H9 (cell line): ENCODE measurements at regions not wholly inside any gene's neighbourhood (a gene's known extent, or its start where the extent isn't known, plus 50 kb on each side); places are given as distances from the start of the nearest gene placed in this dataset.

Experiments used
- DNase-seq: peaks from one replicate; pipeline ENCODE4 v3.0.0-alpha.2; 2017
- H2AFZ ChIP-seq: one replicate; pipeline ENCODE4 v1.6.1; 2013; ENCODE audit warnings: mild to moderate bottlenecking, low read length, control low read depth, moderate library complexity
- H2AK5ac ChIP-seq: 2 replicates; pipeline ENCODE4 v1.6.1; 2013; ENCODE audit warnings: low read length, control low read depth, mixed read lengths; ENCODE audit not compliant: insufficient read length
- H2BK120ac ChIP-seq: one replicate; pipeline ENCODE4 v1.6.1; 2013; ENCODE audit warnings: low read depth, mild to moderate bottlenecking, low read length, control low read depth, inconsistent platforms; ENCODE audit not compliant: poor library complexity, severe bottlenecking
- H2BK12ac ChIP-seq: 2 replicates; pipeline ENCODE4 v1.6.1; 2013; ENCODE audit warnings: low read length, control low read depth, mixed read lengths, low read depth; ENCODE audit not compliant: insufficient read length
- H2BK15ac ChIP-seq: 2 replicates; pipeline ENCODE4 v1.6.1; 2013; ENCODE audit warnings: low read depth, low read length, control low read depth
- H2BK20ac ChIP-seq: one replicate; pipeline ENCODE4 v1.6.1; 2013; ENCODE audit warnings: low read depth, mild to moderate bottlenecking, low read length, control low read depth, inconsistent platforms; ENCODE audit not compliant: poor library complexity, severe bottlenecking
- H2BK5ac ChIP-seq: 2 replicates; pipeline ENCODE4 v1.6.1; 2013; ENCODE audit warnings: low read length, control low read depth, mixed read lengths; ENCODE audit not compliant: insufficient read length
- H3K14ac ChIP-seq: 2 replicates; pipeline ENCODE4 v1.6.1; 2013; ENCODE audit warnings: low read length, control low read depth; ENCODE audit not compliant: insufficient read depth
- H3K18ac ChIP-seq: 2 replicates; pipeline ENCODE4 v1.6.1; 2013; ENCODE audit warnings: low read depth, mild to moderate bottlenecking, mixed read lengths, low read length, control low read depth; ENCODE audit not compliant: insufficient read length
- H3K23ac ChIP-seq: 2 replicates; pipeline ENCODE4 v1.6.1; 2013; ENCODE audit warnings: low read length, control low read depth, mixed read lengths, low read depth; ENCODE audit not compliant: insufficient read length
- H3K23me2 ChIP-seq: 2 replicates; pipeline ENCODE4 v1.6.1; 2013; ENCODE audit warnings: low read depth, mild to moderate bottlenecking, mixed read lengths, low read length, control low read depth; ENCODE audit not compliant: insufficient read length, poor library complexity, severe bottlenecking
- H3K27ac ChIP-seq: 2 replicates; pipeline ENCODE4 v1.5.1; 2013; ENCODE audit warnings: low read length, control low read depth, mixed read lengths, low read depth; ENCODE audit not compliant: insufficient read length
- H3K27me3 ChIP-seq: 2 replicates; pipeline ENCODE4 v1.6.1; 2013; ENCODE audit warnings: low read length, control low read depth, inconsistent platforms; ENCODE audit not compliant: insufficient read depth
- H3K4ac ChIP-seq: 2 replicates; pipeline ENCODE4 v1.6.1; 2013; ENCODE audit warnings: low read depth, mild to moderate bottlenecking, control low read depth, inconsistent platforms, low read length, moderate library complexity
- H3K4me1 ChIP-seq: 2 replicates; pipeline ENCODE4 v1.6.1; 2013; ENCODE audit warnings: low read length, control low read depth, inconsistent platforms; ENCODE audit not compliant: insufficient read depth
- H3K4me2 ChIP-seq: 2 replicates; pipeline ENCODE4 v1.6.1; 2013; ENCODE audit warnings: low read length, control low read depth, mixed read lengths; ENCODE audit not compliant: insufficient read length, insufficient read depth
- H3K56ac ChIP-seq: 2 replicates; pipeline ENCODE4 v1.6.1; 2013; ENCODE audit warnings: low read depth, mild to moderate bottlenecking, mixed read lengths, low read length, control low read depth; ENCODE audit not compliant: insufficient read length
- H3K79me1 ChIP-seq: 2 replicates; pipeline ENCODE4 v1.6.1; 2013; ENCODE audit warnings: low read depth, mild to moderate bottlenecking, moderate library complexity, low read length, control low read depth, inconsistent platforms; ENCODE audit not compliant: insufficient read depth, poor library complexity, severe bottlenecking
- H3K79me2 ChIP-seq: 2 replicates; pipeline ENCODE4 v1.6.1; 2013; ENCODE audit warnings: low read length, control low read depth, inconsistent platforms; ENCODE audit not compliant: insufficient read depth
- H3K9ac ChIP-seq: 2 replicates; pipeline ENCODE4 v1.6.1; 2013; ENCODE audit warnings: low read length, control low read depth, mixed read lengths; ENCODE audit not compliant: insufficient read length; ENCODE audit errors: extremely low read depth
- H3K9me3 ChIP-seq: one replicate; pipeline ENCODE4 v1.6.1; 2013; ENCODE audit warnings: low read depth, low read length, inconsistent platforms; ENCODE audit not compliant: control insufficient read depth
- H3T11ph ChIP-seq: one replicate; pipeline ENCODE4 v1.6.1; 2013; ENCODE audit warnings: mild to moderate bottlenecking, low read length, control low read depth, inconsistent platforms
- H4K20me1 ChIP-seq: one replicate; pipeline ENCODE4 v1.6.1; 2013; ENCODE audit not compliant: control insufficient read depth, insufficient read length, insufficient read depth
- H4K5ac ChIP-seq: 2 replicates; pipeline ENCODE4 v1.6.1; 2013; ENCODE audit warnings: low read depth, mild to moderate bottlenecking, mixed read lengths, low read length, control low read depth; ENCODE audit not compliant: insufficient read length
- H4K8ac ChIP-seq: replicated peaks from 2 replicates; pipeline ENCODE4 v1.6.1; 2013; ENCODE audit warnings: low read length, control low read depth, mixed read lengths, low read depth; ENCODE audit not compliant: insufficient read length
- H4K91ac ChIP-seq: 2 replicates; pipeline ENCODE4 v1.6.1; 2013; ENCODE audit warnings: low read depth, mild to moderate bottlenecking, moderate library complexity, mixed read lengths, low read length, control low read depth; ENCODE audit not compliant: insufficient read length
- H3K27ac Mint-ChIP-seq, 3 experiments: 2 replicates in 2 of 3; 3 replicates in 1 of 3; pipeline ENCODE4 v1.8.0; 2020 to 2021; ENCODE audit warnings: mixed read lengths in 3 of 3, mild to moderate bottlenecking in 1 of 3, moderate library complexity in 1 of 3
- H3K27me3 Mint-ChIP-seq: 2 replicates; pipeline ENCODE4 v1.8.0; 2021; ENCODE audit warnings: low read depth, mild to moderate bottlenecking, moderate library complexity, mixed read lengths
- H3K36me3 Mint-ChIP-seq, 3 experiments: 2 replicates in 2 of 3; 3 replicates in 1 of 3; pipeline ENCODE4 v1.8.0; 2020 to 2021; ENCODE audit warnings: low read depth in 3 of 3, mixed read lengths in 3 of 3; ENCODE audit not compliant: insufficient read depth in 1 of 3
- H3K4me1 Mint-ChIP-seq, 2 experiments: 2 replicates each; pipeline ENCODE4 v1.8.0; 2020; ENCODE audit warnings: mixed read lengths in 2 of 2
- H3K4me3 Mint-ChIP-seq, 2 experiments: 2 replicates in 1 of 2; 3 replicates in 1 of 2; pipeline ENCODE4 v1.8.0; 2020 to 2021; ENCODE audit warnings: mild to moderate bottlenecking in 2 of 2, mixed read lengths in 2 of 2, moderate library complexity in 1 of 2
- H3K9me3 Mint-ChIP-seq, 2 experiments: 2 replicates in 1 of 2; 3 replicates in 1 of 2; pipeline ENCODE4 v1.8.0; 2020; ENCODE audit warnings: mild to moderate bottlenecking in 2 of 2, mixed read lengths in 2 of 2, moderate library complexity in 1 of 2
- CTCF ChIP-seq: fragments of 200-600 bp; sonication (generic); conservative IDR thresholded peaks from 3 replicates; pipeline ENCODE4 v1.8.0; 2021; ENCODE audit warnings: antibody characterized with exemption, mild to moderate bottlenecking
- WGBS: extraction: QIAGEN DNeasy Blood & Tissue Kit; methylation state at CpG from one replicate; pipeline ENCODE4 v1.1.7; 2013; ENCODE audit warnings: missing lambda C conversion rate, low lambda C conversion rate, mixed read lengths; ENCODE audit not compliant: insufficient read length; ENCODE audit errors: extremely low coverage; 5-methylcytosine and 5-hydroxymethylcytosine counted together

GRCh38 chr1:187146388-187146787, 317.6 kb downstream of the PLA2G4A start:
- H3K56ac ChIP-seq, result no peak overlapping the region
- H3T11ph ChIP-seq, result no peak overlapping the region
- H3K9me3 Mint-ChIP-seq, result peaks cover 0 to 8% of the 10 kb centered on the region in 2 experiments; a peak in 4 of 5 replicates
- H2AK5ac ChIP-seq, result no peak overlapping the region
- WGBS, result no CpG with 5 or more reads among the region's 1 CpG
- H4K5ac ChIP-seq, result no peak overlapping the region
- no peak overlapping the region for H3K18ac ChIP-seq
- no peak overlapping the region for H2BK15ac ChIP-seq
- H3K4me3 Mint-ChIP-seq, result no peak overlapping the region
- H3K27me3 Mint-ChIP-seq, result no peaks in the 10 kb centered on the region; the same call in 1 of the 2 replicates
- no peak overlapping the region for H3K4me2 ChIP-seq
- H3K27ac Mint-ChIP-seq, result no peak overlapping the region
- H2BK12ac ChIP-seq, result no peak overlapping the region
- H4K91ac ChIP-seq, result no peak overlapping the region
- no peak overlapping the region for H2BK120ac ChIP-seq
- no peaks in the 10 kb centered on the region for H3K4me1 ChIP-seq
- H4K20me1 ChIP-seq, result no peaks in the 10 kb centered on the region
- TF ChIP-seq CTCF, result no peak
- no peak overlapping the region for H2BK20ac ChIP-seq
- H3K23ac ChIP-seq, result no peak overlapping the region
- DNase-seq, result no peak
- H2BK5ac ChIP-seq, result no peak overlapping the region
- H3K4me1 Mint-ChIP-seq, result no peaks in the 10 kb centered on the region
- no peaks in the 10 kb centered on the region for H3K79me2 ChIP-seq
- H4K8ac ChIP-seq, result no peak overlapping the region
- H3K36me3 Mint-ChIP-seq, result peaks cover 0 to 1% (median 0%) of the 10 kb centered on the region in 3 experiments; a peak in 1 of 7 replicates
- no peak overlapping the region for H3K27ac ChIP-seq
- no peak overlapping the region for H3K9ac ChIP-seq
- no peak overlapping the region for H3K14ac ChIP-seq
- H2AFZ ChIP-seq, result no peak overlapping the region
- H3K23me2 ChIP-seq, result no peaks in the 10 kb centered on the region
- no peaks in the 10 kb centered on the region for H3K27me3 ChIP-seq
- no peaks in the 10 kb centered on the region for H3K79me1 ChIP-seq
- H3K9me3 ChIP-seq, result no peaks in the 10 kb centered on the region
- H3K4ac ChIP-seq, result no peak overlapping the region
